ENCODE measurements at regions not wholly inside any gene's neighbourhood (a gene's known extent, or its start where the extent isn't known, plus 50 kb on each side); places are given as distances from the start of the nearest gene placed in this dataset.

DNA sequence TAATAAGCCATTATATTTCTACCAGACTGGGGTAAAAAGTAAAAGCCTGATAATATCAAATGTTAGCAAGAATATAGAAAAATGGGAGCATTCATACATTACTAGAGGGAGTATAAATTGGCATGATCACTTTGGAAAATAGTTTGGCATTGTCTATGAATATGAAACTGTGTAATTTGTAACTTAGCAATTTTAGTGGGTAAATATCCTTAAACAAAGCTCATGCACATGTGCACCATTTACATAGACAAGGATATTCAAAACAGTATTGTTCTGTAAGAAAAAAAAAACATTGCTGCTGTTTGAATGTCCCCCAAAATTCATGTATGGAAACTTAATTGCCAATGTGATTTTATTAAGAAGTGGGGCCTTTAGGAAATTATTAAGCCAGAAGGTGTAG is 166.4 kb upstream of the SLC27A6 start:
- H3K4me1 Mint-ChIP-seq (ENCODE audit: unreplicated experiment) = no peaks in the 10 kb centered on the region
- H3K27me3 Mint-ChIP-seq = no peaks in the 10 kb centered on the region
- H3K36me3 Mint-ChIP-seq = no peaks in the 10 kb centered on the region
- no peak overlapping the region for H3K27ac Mint-ChIP-seq
- no peaks in the 10 kb centered on the region for H3K9me3 Mint-ChIP-seq
- TF ChIP-seq, protein P1, sequence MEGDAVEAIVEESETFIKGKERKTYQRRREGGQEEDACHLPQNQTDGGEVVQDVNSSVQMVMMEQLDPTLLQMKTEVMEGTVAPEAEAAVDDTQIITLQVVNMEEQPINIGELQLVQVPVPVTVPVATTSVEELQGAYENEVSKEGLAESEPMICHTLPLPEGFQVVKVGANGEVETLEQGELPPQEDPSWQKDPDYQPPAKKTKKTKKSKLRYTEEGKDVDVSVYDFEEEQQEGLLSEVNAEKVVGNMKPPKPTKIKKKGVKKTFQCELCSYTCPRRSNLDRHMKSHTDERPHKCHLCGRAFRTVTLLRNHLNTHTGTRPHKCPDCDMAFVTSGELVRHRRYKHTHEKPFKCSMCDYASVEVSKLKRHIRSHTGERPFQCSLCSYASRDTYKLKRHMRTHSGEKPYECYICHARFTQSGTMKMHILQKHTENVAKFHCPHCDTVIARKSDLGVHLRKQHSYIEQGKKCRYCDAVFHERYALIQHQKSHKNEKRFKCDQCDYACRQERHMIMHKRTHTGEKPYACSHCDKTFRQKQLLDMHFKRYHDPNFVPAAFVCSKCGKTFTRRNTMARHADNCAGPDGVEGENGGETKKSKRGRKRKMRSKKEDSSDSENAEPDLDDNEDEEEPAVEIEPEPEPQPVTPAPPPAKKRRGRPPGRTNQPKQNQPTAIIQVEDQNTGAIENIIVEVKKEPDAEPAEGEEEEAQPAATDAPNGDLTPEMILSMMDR (conservative IDR thresholded peaks at IDR 0.05) = no peak
- no peak overlapping the region for H3K4me3 Mint-ChIP-seq
- DNase-seq (ENCODE audit: extremely low spot score, unreplicated experiment) = no peak

- no peaks in the 10 kb centered on the region for H3K4me1 Mint-ChIP-seq (ENCODE audit: unreplicated experiment)
- DNase-seq (ENCODE audit: extremely low spot score, unreplicated experiment) = no peak
- no peaks in the 10 kb centered on the region for H3K36me3 Mint-ChIP-seq
- no peaks in the 10 kb centered on the region for H3K9me3 Mint-ChIP-seq
- TF ChIP-seq, protein P1 (conservative IDR thresholded peaks at IDR 0.05) = no peak
- H3K4me3 Mint-ChIP-seq = no peak overlapping the region
- no peaks in the 10 kb centered on the region for H3K27me3 Mint-ChIP-seq
- no peak overlapping the region for H3K27ac Mint-ChIP-seq
Measured at GRCh38 chr5:128799945-128800344, 165.3 kb upstream of the SLC27A6 start.

DNA sequence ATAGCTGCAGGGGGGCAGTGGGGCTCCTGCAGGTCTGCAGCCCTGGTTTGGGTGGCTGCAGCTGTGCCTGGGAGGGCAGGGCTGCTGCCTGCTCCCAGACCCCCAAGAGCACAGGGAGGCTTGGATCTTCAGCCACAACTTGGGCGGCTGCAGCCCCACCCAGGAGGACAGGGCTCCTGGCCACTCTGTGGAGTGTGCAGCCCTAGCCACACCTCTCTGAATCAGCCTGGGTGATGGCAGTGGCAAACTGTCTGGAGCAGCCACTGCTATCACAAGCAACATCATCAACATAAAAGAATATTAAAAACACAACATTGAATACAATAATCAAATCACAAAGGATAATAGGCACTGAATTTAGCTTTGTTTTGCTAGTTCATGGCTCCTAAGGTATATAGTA is 164.9 kb upstream of the SLC27A6 start:
- H3K4me1 Mint-ChIP-seq (ENCODE audit: unreplicated experiment) = no peaks in the 10 kb centered on the region
- no peak for DNase-seq (ENCODE audit: extremely low spot score, unreplicated experiment)
- H3K9me3 Mint-ChIP-seq = no peaks in the 10 kb centered on the region
- no peak overlapping the region for H3K27ac Mint-ChIP-seq
- H3K4me3 Mint-ChIP-seq = no peak overlapping the region
- TF ChIP-seq, protein P1 (conservative IDR thresholded peaks at IDR 0.05) = no peak
- no peaks in the 10 kb centered on the region for H3K27me3 Mint-ChIP-seq
- H3K36me3 Mint-ChIP-seq = no peaks in the 10 kb centered on the region

- Mint-ChIP-seq H3K27me3 (no peaks in the 10 kb centered on the region), H3K27ac (no peak overlapping the region), H3K4me3 (no peak overlapping the region), H3K9me3 (peaks cover 4% of the 10 kb centered on the region), H3K4me1 (ENCODE audit: unreplicated experiment) (no peaks in the 10 kb centered on the region), H3K36me3 (no peaks in the 10 kb centered on the region)
- DNase-seq (ENCODE audit: extremely low spot score, unreplicated experiment) = no peak
- TF ChIP-seq, protein P1 (conservative IDR thresholded peaks at IDR 0.05) = no peak
Measured at GRCh38 chr5:128813317-128814070, 151.8 kb upstream of the SLC27A6 start.

GRCh38 chr5:128815201-128815600 is 150.1 kb upstream of the SLC27A6 start:
- Mint-ChIP-seq H3K27ac (no peak overlapping the region), H3K9me3 (peaks cover 8% of the 10 kb centered on the region), H3K27me3 (no peaks in the 10 kb centered on the region), H3K4me3 (no peak overlapping the region), H3K36me3 (no peaks in the 10 kb centered on the region), H3K4me1 (ENCODE audit: unreplicated experiment) (no peaks in the 10 kb centered on the region)
- DNase-seq (ENCODE audit: extremely low spot score, unreplicated experiment) = no peak
- TF ChIP-seq, protein P1 (conservative IDR thresholded peaks at IDR 0.05) = no peak
